Stimulated activated CD4-positive, alpha-beta T cell treated with anti-CD3 and anti-CD28 coated beads, Interleukin-12 subunit alpha, Interleukin-12 subunit beta, amount 100 ng/mL, for 24 hours (primary cell): ENCODE measurements at regions not wholly inside any gene's neighbourhood (a gene's known extent, or its start where the extent isn't known, plus 50 kb on each side); places are given as distances from the start of the nearest gene placed in this dataset.
"Not testable (repeated sequence)": the region's sequence is repeated elsewhere in the genome, so short reads cannot be mapped to it uniquely, and the experiment has no call there.

Experiments
- DNase-seq, 2 experiments: peaks; one replicate each; pipeline ENCODE4 v3.0.0-alpha.2; 2020; ENCODE audit warnings: low read depth in 2 of 2

GRCh38 chr2:129404000-129404685 is 575.3 kb upstream of the RAB6C start:
- DNase-seq, result no peak

GRCh38 chr2:129408570-129408969 is 570.9 kb upstream of the RAB6C start:
- DNase-seq, result no peak

GRCh38 chr2:129417041-129417440 is 562.4 kb upstream of the RAB6C start:
- DNase-seq, result not testable (repeated sequence)

DNA sequence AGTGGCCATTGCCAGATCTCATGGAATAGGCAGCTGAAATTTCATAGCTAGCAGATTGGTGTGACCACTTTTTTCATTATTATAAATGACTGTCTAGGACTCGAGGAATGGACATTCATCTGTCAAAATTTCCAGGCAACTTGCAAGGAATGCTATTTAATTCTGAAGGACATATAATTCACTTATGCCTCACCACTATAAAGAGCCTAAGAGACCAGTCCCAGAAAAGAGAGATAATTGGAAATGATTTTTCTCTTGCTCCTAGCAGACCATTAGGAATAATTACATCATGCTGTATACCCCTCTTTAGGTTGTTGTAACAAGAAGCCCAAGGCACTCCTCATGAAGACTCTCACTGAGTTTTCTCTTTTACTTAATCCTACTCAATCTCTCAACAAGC is 557.4 kb upstream of the RAB6C start:
- no peak for DNase-seq

DNA sequence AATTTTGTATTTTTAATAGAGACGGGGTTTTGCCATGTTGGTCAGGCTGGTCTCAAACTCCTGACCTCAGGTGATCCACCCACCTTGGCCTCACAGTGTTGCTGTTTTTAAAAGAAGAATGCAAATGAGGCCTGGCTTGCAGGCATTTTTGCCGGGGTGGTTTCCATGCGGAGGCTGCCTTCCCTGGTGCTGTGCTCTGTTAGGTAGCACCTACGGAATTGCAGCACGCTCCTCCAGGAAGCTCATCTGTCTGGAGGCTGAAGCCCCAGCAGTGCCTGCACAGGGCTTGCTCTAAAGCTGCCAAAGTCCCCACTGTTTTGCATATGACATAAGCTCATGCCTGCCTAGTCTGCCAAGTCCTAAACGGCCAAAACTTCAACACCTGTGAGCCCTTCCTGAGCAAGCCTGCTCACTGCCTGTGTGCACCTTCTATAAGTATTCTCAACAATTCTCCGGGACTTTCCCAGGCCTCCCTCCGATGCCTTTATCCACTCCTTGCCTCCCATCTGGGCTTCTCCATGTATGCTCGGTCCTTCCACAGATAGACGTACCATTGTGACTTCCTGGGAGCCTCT is 551.3 kb upstream of the RAB6C start:
- no peak for DNase-seq

DNA sequence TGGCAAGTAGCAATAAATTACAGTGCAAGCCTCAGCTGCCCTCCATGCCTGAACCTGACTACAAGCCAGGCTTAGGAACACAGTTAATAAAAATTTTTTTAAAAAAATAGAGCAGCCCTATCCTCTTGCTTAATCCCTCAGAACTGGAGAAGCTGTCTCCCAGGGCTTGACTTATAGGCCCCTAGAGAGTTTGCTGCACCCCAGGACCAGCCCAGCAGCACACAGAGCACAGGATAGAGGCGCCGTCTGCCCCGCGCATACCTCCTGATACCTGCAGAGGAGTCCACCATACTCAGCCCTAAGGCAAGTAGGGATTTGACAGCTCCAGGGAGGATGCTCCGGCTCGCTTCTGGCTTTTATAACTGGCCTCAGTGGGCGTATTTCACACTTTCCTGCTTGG is 548.6 kb upstream of the RAB6C start:
- DNase-seq, result no peak

GRCh38 chr2:129431881-129432280 is 547.6 kb upstream of the RAB6C start:
- no peak for DNase-seq

DNA sequence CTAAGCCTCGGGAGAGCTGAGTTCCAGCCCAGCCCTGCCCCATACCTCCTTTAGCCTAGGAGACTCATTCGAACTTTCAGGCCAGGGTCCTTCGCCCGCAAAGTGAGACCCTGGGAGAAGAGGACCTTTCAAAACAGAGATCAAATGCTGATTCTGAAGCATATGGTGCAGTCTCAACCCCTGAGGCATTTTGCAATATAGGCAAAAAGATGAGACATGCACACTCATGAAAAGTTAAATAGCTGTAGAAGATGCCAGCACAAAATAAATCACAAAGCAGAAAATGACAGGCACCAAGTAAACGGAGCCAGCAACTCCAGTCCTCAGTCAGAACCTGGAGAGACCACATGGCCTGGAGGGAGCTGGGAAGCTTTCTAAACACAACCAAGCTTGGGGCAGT is 542.7 kb upstream of the RAB6C start:
- no peak for DNase-seq

GRCh38 chr2:129437725-129438124 is 541.7 kb upstream of the RAB6C start:
- DNase-seq, result no peak

DNA sequence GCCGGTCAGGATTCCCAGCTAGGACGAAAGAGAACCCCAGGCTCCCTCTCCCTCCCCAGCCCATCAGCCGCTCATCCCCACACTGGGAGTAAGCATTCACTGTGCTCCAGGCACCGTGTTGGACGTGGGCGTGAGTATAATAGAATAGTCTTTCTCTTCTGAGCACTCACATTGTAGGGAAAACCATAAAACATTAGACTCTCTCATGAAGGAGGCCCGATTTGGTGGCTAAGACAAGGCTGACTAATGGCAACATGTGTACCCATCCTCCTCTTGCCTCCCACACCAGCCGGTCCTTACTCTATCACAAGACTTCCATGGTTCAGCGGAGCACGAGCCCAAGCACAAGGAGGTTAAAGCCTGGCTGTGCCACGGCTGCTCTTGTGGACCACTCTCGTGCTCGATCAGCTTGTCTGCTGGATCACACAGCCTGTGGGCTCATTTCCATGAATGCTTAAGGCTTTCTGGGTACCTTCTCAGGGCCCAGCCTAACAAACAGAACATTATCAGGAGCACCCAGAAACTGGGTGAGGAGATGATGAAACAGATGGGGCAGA is 540.9 kb upstream of the RAB6C start:
- DNase-seq, result no peak

GRCh38 chr2:129439406-129440302 is 539.8 kb upstream of the RAB6C start:
- DNase-seq, result no peak

DNA sequence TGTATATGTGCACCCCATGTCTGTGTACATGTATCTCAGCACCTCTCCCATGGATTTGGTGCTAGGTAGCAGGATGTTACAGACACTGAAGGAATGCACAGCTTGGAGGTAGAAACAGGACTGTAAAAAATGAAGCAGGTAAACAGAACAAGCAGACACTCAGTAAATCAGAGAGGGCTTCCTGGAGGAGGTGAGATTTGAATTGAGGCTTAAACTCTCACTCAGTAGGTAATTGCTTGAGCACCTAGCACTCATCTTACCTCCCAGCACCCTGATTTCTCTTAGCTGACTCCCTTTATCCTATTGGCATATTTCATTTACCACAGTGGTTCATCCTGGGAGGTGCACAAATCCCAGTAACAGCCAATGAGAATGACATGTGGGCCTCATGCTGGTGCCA is 537.9 kb upstream of the RAB6C start:
- DNase-seq, result no peak

DNA sequence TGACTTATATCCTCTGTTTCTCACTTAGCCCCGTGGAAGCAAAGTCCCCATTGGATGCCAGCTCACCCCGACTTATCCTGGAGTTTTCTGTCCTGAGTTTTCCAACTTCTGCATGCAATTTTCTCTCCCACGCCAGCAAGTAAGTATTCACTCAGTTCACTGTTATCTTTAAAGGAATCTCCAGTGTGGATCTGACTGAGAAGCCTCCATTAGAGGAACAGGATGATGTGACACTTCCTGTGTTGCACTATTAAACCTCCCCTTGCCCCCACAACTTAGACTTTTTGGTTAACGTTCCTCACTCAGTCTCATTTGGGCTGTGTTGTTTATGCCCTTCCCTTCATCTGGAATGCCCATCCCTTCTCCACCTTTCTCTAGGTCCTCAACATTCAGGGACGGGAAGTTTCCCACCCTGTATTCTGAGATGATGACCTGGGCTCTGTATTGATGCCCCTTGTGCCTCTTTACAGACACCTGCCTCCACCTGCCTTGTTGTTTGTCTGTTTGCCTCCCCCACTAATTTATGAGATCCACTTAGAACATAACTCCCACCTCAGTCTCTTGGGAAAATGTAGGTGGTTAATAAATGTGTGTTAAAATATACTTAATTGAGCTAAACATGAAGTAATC is 536.1 kb upstream of the RAB6C start:
- no peak for DNase-seq

DNA sequence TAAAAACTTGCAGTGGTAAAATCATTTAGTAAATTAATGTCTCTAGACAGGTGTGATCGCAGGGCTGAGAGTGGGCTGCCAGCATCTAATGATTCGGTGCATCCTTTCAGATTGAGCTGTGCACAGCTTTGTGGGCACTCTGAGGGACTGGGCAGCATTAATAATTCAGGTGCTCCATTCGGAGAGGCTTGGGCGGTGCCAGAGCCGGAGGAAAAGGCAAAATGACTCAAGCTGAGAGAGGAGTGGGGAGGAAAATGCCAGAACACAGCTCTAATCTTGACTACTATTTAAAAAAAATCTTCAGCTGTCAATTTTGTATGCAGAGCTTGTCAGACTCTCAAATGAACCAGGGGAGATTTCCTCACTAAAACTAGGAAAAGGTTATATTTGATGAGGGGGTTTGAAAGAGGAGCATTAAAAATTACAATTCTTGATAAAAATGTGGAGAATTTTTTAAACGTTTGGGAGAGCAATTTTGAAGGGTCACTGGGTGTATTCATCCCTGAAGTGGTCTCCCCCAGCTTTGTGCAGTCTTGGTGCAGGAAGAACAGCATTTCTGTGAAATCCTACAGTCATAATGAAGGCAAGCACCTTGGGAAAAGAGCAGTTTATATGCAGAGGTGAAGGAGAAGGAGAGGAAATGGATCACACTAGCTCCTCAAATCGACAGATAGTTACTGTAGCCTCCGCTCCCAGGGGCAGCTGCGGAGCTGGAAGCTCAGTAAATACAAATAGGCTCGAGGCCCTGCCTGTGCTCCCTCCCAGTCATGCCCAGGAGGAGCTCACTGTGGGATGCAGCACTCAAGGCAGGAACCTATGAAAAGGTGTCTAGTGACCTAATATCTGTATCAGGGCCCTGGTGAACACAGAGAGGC is 535.4 kb upstream of the RAB6C start:
- DNase-seq, result no peak

DNA sequence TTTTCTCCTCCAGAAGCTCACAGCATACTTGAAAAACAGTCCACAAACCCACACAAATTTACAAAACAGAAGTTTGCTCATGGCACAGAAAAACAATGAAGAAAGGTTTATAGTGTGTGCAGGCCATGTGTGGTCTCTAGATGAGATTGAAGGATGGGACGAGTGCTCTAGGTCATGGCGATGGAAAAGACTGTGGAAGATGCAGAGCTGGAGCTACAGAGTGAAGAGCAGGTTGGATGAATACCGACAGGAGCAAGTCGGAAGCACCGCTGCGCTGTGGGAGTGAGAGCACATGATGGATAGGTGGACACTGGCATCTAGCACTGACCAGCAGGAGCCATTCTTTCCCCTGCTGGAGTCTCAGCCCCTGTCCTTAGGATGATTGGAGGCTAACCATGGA is 534.7 kb upstream of the RAB6C start:
- no peak for DNase-seq

- DNase-seq, result no peak
Measured at GRCh38 chr2:129456691-129457090, 522.8 kb upstream of the RAB6C start.

GRCh38 chr2:129457277-129457818 is 522.1 kb upstream of the RAB6C start:
- DNase-seq, result no peak

GRCh38 chr2:129458006-129458405 is 521.5 kb upstream of the RAB6C start:
- no peak for DNase-seq

DNA sequence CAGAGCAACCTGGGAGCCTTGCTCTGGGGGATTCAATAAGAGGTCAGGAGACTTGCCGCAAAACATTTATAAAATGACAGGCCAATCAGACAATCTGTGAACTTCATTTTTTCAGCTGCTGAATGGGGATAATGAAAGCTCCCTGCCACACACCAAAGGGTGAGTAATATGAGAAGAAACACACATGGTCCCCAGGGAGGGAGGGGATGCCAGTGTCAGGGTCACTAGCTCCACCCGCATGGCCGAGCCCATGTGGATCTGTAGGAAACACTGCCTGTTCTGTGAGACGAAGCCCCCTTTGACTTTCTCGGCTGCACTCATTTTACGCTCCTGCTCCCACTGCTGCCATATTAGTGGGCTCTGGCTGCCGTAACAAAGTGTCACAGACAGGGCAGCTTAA is 521.0 kb upstream of the RAB6C start:
- DNase-seq, result no peak

GRCh38 chr2:129459200-129459876 is 520.1 kb upstream of the RAB6C start:
- DNase-seq, result no peak
